K562 (cell line): ENCODE measurements at regions not wholly inside any gene's neighbourhood (a gene's known extent, or its start where the extent isn't known, plus 50 kb on each side); places are given as distances from the start of the nearest gene placed in this dataset.

Source experiments
- ATAC-seq: fragments of 200-7000 bp; cut with Tn5 transposase; 3 replicates; pipeline ENCODE4 v1.9.1; 2020; ENCODE audit warnings: moderate library complexity
- BruUV-seq: library from RNA; stranded (reverse); fragments of 400-500 nt; replicated peaks from 2 replicates; lab custom pipeline; 2021; lab: Mats Ljungman, UMichigan
- CTCF ChIA-PET: fragments of 300-600 bp; formaldehyde crosslinking; extraction: SDS; loops from one replicate; lab custom pipeline; 2021; ENCODE audit warnings: low intra/inter-chr PET ratio; lab: Yijun Ruan, JAX
- POLR2A ChIA-PET: fragments of 300-600, 350-650 bp; sonication (Branson Sonifier 250); formaldehyde crosslinking; extraction: SDS; loops from one replicate; lab custom pipeline; 2021; ENCODE audit warnings: antibody characterized with exemption, inconsistent platforms; lab: Yijun Ruan, JAX
- DNase-seq, 4 experiments: peaks; one replicate each; pipeline versions ENCODE4 v3.0.0 to v3.0.0-alpha.2; 2011 to 2018; ENCODE audit warnings: low spot score in 3 of 4, mixed read lengths in 3 of 4; ENCODE audit errors: extremely low read depth in 1 of 4
- FAIRE-seq: peaks from 2 replicates; lab custom pipeline; 2011; peaks lifted over from hg19 to GRCh38; lab: Jason Lieb, UNC
- H2AFZ ChIP-seq: 2 replicates; pipeline ENCODE4 v1.6.0; 2011; ENCODE audit warnings: low read depth, low read length, control low read depth, inconsistent platforms
- H3K27ac ChIP-seq: fragments of 200-600 bp; 3 replicates; pipeline ENCODE4 v1.8.0; 2011; ENCODE audit warnings: low read depth, mild to moderate bottlenecking, control low read depth, inconsistent platforms, low read length, moderate library complexity, mixed read lengths; ENCODE audit errors: extremely low read depth
- H3K27me3 ChIP-seq, 2 experiments: fragments of 300-600 bp in 1 of 2; 2 replicates in 1 of 2; 3 replicates in 1 of 2; pipeline versions ENCODE4 v1.6.0 to v1.8.0; 2011; ENCODE audit warnings: inconsistent platforms in 2 of 2, low read length in 2 of 2, mild to moderate bottlenecking in 1 of 2, mixed read lengths in 1 of 2, moderate library complexity in 1 of 2; ENCODE audit not compliant: control insufficient read depth in 2 of 2, insufficient read depth in 2 of 2
- H3K36me3 ChIP-seq: fragments of 300-600 bp; 3 replicates; pipeline ENCODE4 v1.8.0; 2011; ENCODE audit warnings: mild to moderate bottlenecking, low read length, inconsistent platforms; ENCODE audit not compliant: control insufficient read depth, insufficient read depth
- H3K4me1 ChIP-seq, 2 experiments: fragments of 200-600 bp in 1 of 2; replicated peaks in 1 of 2; 2 replicates in 1 of 2; 3 replicates in 1 of 2; pipeline versions ENCODE4 v1.5.1 to v1.8.0; 2011; ENCODE audit warnings: inconsistent platforms in 2 of 2, low read length in 2 of 2, mild to moderate bottlenecking in 1 of 2, mixed read lengths in 1 of 2, moderate library complexity in 1 of 2; ENCODE audit not compliant: control insufficient read depth in 2 of 2, insufficient read depth in 2 of 2
- H3K4me2 ChIP-seq: 2 replicates; pipeline ENCODE4 v1.6.1; 2011; ENCODE audit warnings: low read length, control low read depth, inconsistent platforms, mixed read lengths; ENCODE audit not compliant: insufficient read depth
- H3K4me3 ChIP-seq: fragments of 200-600 bp; sonication (generic), shearing (Covaris generic); 2 replicates; pipeline ENCODE4 v1.5.1; 2016; ENCODE audit warnings: control low read depth, inconsistent platforms
- H3K79me2 ChIP-seq: fragments of 200-600 bp; 3 replicates; pipeline ENCODE4 v1.8.0; 2011; ENCODE audit warnings: low read length, inconsistent platforms; ENCODE audit not compliant: control insufficient read depth, insufficient read depth
- H3K9ac ChIP-seq, 2 experiments: 2 replicates each; pipeline versions ENCODE4 v1.6.0 to v1.6.1; 2011; ENCODE audit warnings: low read depth in 2 of 2, low read length in 2 of 2, control low read depth in 1 of 2, inconsistent platforms in 1 of 2, mild to moderate bottlenecking in 1 of 2, mixed read lengths in 1 of 2; ENCODE audit not compliant: insufficient read depth in 1 of 2
- H3K9me1 ChIP-seq: one replicate; pipeline ENCODE4 v1.6.0; 2011; ENCODE audit warnings: inconsistent platforms, mild to moderate bottlenecking, low read length, moderate library complexity; ENCODE audit not compliant: control insufficient read depth, insufficient read depth
- H3K9me3 ChIP-seq: replicated peaks from 2 replicates; pipeline ENCODE4 v1.5.1; 2011; ENCODE audit warnings: low read depth, low read length, inconsistent platforms; ENCODE audit not compliant: control insufficient read depth, insufficient read depth
- H4K20me1 ChIP-seq: replicated peaks from 2 replicates; pipeline ENCODE4 v1.6.1; 2011; ENCODE audit warnings: low read length, inconsistent platforms, mixed read lengths; ENCODE audit not compliant: control insufficient read depth, insufficient read depth
- WGBS: fragments of 100-300 bp; shearing (Covaris generic); methylation state at CpG from one replicate; pipeline ENCODE4 v1.1.6; 2016; ENCODE audit warnings: low coverage, mixed read lengths; ENCODE audit not compliant: insufficient coverage; ENCODE audit errors: missing lambda C conversion rate; 5-methylcytosine and 5-hydroxymethylcytosine counted together
- in situ Hi-C: fragments of 300-500 bp; cut with MboI; formaldehyde crosslinking; loops from 4 replicates; pipeline ENCODE4 v1.15.0; 2018; ENCODE audit warnings: inconsistent platforms, mixed read lengths
- intact Hi-C: fragments of 100-400 bp; cut with micrococcal nuclease; formaldehyde crosslinking; loops from 2 replicates; pipeline ENCODE4 v1.14.2; 2022
- TF ChIP-seq, protein P1 (sequence below): fragments of 450-650 bp; IDR thresholded peaks from 2 replicates; pipeline ENCODE4 v1.6.1; 2018; ENCODE audit not compliant: partially characterized antibody
- TF ChIP-seq, protein P2 (sequence below), 2 experiments: fragments of 450-650 bp; formaldehyde crosslinking in 1 of 2; IDR thresholded peaks; 2 replicates each; pipeline versions ENCODE4 v1.4.0 to v1.6.1; 2014 to 2020; ENCODE audit warnings: mild to moderate bottlenecking in 2 of 2, borderline replicate concordance in 1 of 2, low read depth in 1 of 2

DNA sequence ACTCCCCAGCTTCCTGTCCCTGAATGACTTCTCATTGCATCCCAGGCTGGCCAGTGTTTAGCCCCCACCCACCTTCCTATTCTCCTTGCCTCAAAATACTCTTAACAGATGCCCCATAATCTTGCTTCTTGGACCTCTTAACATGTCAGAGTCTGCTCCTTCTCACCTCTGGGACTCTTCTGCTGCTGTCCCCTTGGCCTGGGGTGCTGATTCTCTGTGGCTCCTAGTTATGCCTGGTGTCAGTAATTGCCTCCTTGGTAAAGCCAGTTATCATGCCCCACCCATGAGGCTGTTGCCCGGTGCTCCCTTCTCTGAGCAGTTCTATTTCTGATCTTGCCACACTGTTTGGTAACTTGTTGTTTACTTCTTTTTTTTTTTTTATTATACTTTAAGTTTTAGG is 256.8 kb downstream of the STIM2 start:
- intact Hi-C loops: no loop called here
- no peak for FAIRE-seq
- TF ChIP-seq, protein P1, sequence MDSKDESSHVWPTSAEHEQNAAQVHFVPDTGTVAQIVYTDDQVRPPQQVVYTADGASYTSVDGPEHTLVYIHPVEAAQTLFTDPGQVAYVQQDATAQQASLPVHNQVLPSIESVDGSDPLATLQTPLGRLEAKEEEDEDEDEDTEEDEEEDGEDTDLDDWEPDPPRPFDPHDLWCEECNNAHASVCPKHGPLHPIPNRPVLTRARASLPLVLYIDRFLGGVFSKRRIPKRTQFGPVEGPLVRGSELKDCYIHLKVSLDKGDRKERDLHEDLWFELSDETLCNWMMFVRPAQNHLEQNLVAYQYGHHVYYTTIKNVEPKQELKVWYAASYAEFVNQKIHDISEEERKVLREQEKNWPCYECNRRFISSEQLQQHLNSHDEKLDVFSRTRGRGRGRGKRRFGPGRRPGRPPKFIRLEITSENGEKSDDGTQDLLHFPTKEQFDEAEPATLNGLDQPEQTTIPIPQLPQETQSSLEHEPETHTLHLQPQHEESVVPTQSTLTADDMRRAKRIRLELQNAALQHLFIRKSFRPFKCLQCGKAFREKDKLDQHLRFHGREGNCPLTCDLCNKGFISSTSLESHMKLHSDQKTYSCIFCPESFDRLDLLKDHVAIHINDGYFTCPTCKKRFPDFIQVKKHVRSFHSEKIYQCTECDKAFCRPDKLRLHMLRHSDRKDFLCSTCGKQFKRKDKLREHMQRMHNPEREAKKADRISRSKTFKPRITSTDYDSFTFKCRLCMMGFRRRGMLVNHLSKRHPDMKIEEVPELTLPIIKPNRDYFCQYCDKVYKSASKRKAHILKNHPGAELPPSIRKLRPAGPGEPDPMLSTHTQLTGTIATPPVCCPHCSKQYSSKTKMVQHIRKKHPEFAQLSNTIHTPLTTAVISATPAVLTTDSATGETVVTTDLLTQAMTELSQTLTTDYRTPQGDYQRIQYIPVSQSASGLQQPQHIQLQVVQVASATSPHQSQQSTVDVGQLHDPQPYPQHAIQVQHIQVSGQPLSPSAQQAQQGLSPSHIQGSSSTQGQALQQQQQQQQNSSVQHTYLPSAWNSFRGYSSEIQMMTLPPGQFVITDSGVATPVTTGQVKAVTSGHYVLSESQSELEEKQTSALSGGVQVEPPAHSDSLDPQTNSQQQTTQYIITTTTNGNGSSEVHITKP: no peak
- TF ChIP-seq, protein P2, sequence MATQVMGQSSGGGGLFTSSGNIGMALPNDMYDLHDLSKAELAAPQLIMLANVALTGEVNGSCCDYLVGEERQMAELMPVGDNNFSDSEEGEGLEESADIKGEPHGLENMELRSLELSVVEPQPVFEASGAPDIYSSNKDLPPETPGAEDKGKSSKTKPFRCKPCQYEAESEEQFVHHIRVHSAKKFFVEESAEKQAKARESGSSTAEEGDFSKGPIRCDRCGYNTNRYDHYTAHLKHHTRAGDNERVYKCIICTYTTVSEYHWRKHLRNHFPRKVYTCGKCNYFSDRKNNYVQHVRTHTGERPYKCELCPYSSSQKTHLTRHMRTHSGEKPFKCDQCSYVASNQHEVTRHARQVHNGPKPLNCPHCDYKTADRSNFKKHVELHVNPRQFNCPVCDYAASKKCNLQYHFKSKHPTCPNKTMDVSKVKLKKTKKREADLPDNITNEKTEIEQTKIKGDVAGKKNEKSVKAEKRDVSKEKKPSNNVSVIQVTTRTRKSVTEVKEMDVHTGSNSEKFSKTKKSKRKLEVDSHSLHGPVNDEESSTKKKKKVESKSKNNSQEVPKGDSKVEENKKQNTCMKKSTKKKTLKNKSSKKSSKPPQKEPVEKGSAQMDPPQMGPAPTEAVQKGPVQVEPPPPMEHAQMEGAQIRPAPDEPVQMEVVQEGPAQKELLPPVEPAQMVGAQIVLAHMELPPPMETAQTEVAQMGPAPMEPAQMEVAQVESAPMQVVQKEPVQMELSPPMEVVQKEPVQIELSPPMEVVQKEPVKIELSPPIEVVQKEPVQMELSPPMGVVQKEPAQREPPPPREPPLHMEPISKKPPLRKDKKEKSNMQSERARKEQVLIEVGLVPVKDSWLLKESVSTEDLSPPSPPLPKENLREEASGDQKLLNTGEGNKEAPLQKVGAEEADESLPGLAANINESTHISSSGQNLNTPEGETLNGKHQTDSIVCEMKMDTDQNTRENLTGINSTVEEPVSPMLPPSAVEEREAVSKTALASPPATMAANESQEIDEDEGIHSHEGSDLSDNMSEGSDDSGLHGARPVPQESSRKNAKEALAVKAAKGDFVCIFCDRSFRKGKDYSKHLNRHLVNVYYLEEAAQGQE (IDR thresholded peaks at IDR 0.05; ENCODE audit: borderline replicate concordance): peak; percentile 23; the same call in 1 of the 2 replicates
- TF ChIP-seq, protein P2 (CRISPR knock-in tag; IDR thresholded peaks at IDR 0.05; ENCODE audit: low read depth): no peak

More for the DNA sequence above, 256.8 kb downstream of the STIM2 start:
- H3K27me3 ChIP-seq: no peaks in the 10 kb centered on the region
- no peaks in the 10 kb centered on the region for H3K79me2 ChIP-seq
- no peak overlapping the region for H2AFZ ChIP-seq
- H3K4me3 ChIP-seq: no peak overlapping the region
- H3K27ac ChIP-seq: no peak overlapping the region
- POLR2A ChIA-PET: no interaction called here
- H3K9me1 ChIP-seq: no peaks in the 10 kb centered on the region
- CTCF ChIA-PET: no interaction called here
- H3K4me2 ChIP-seq: no peak overlapping the region
- DNase-seq (no peak), ATAC-seq (no peak)
- BruUV-seq: no TSS peak
- no peaks in the 10 kb centered on the region for H3K36me3 ChIP-seq
- no peaks in the 10 kb centered on the region for H4K20me1 ChIP-seq
- in situ Hi-C loops: no loop called here
- H3K4me1 ChIP-seq: no peaks in the 10 kb centered on the region
- WGBS: 0% methylated on average over 1 of the region's 1 CpG
- no peak overlapping the region for H3K9ac ChIP-seq
- no peaks in the 10 kb centered on the region for H3K9me3 ChIP-seq
